Fibroblast of lung (primary cell): ENCODE measurements at regions not wholly inside any gene's neighbourhood (a gene's known extent, or its start where the extent isn't known, plus 50 kb on each side); places are given as distances from the start of the nearest gene placed in this dataset.

Experiments used
- DNase-seq, 2 donors: peaks; one replicate each; pipeline versions ENCODE4 v3.0.0 to v3.0.0-alpha.2; 2010; ENCODE audit warnings: low read depth in 2 of 2
- H2AFZ ChIP-seq: 2 replicates; pipeline ENCODE4 v1.5.1; 2012; ENCODE audit warnings: low read length, control low read depth, inconsistent platforms
- H3K27ac ChIP-seq: 2 replicates; pipeline ENCODE4 v1.5.1; 2011; ENCODE audit warnings: low read length, control low read depth; ENCODE audit not compliant: insufficient read depth
- H3K27me3 ChIP-seq: 2 replicates; pipeline ENCODE4 v1.5.1; 2011; ENCODE audit warnings: mild to moderate bottlenecking, low read length; ENCODE audit not compliant: control insufficient read depth, insufficient read depth
- H3K36me3 ChIP-seq: 2 replicates; pipeline ENCODE4 v1.5.1; 2011; ENCODE audit warnings: low read length; ENCODE audit not compliant: control insufficient read depth, insufficient read depth
- H3K4me1 ChIP-seq: 2 replicates; pipeline ENCODE4 v1.5.1; 2011; ENCODE audit warnings: low read length; ENCODE audit not compliant: control insufficient read depth, insufficient read depth; ENCODE audit errors: extremely low read depth
- H3K4me2 ChIP-seq: 2 replicates; pipeline ENCODE4 v1.5.1; 2011; ENCODE audit warnings: low read length, control low read depth; ENCODE audit not compliant: insufficient read depth; ENCODE audit errors: extremely low read depth
- H3K4me3 ChIP-seq, 4 experiments: fragments of 200-600 bp in 1 of 4; sonication (generic) in 1 of 4; replicated peaks in 1 of 4; 2 replicates each; pipeline ENCODE4 v1.5.1; 2011 to 2016; ENCODE audit warnings: low read length in 4 of 4, low read depth in 3 of 4, mild to moderate bottlenecking in 3 of 4, control low read depth in 2 of 4, inconsistent platforms in 1 of 4, mixed read lengths in 1 of 4; ENCODE audit not compliant: insufficient read depth in 1 of 4; ENCODE audit errors: control extremely low read depth in 1 of 4
- H3K79me2 ChIP-seq: 2 replicates; pipeline ENCODE4 v1.5.1; 2012; ENCODE audit warnings: mild to moderate bottlenecking, low read length, inconsistent platforms; ENCODE audit not compliant: control insufficient read depth, insufficient read depth
- H3K9ac ChIP-seq: 2 replicates; pipeline ENCODE4 v1.5.1; 2011; ENCODE audit warnings: mild to moderate bottlenecking, low read length, control low read depth; ENCODE audit not compliant: insufficient read depth
- H3K9me3 ChIP-seq: 2 replicates; pipeline ENCODE4 v1.5.1; 2012; ENCODE audit warnings: low read depth, low read length; ENCODE audit not compliant: control insufficient read depth, insufficient read depth
- H4K20me1 ChIP-seq: 2 replicates; pipeline ENCODE4 v1.5.1; 2011; ENCODE audit warnings: low read length; ENCODE audit not compliant: control insufficient read depth, insufficient read depth; ENCODE audit errors: extremely low read depth
- EZH2 ChIP-seq: IDR thresholded peaks from 2 replicates; pipeline ENCODE4 v1.5.1; 2012; ENCODE audit warnings: low read length, control low read depth, mild to moderate bottlenecking; ENCODE audit errors: missing control alignments
- TF ChIP-seq, protein P1 (sequence below), 2 donors: IDR thresholded peaks in 1 of 2; conservative IDR thresholded peaks in 1 of 2; 1 replicate in 1 of 2; 2 replicates in 1 of 2; pipeline ENCODE4 v1.5.1; 2011 to 2012; ENCODE audit warnings: low read length in 2 of 2, control low read depth in 1 of 2, inconsistent platforms in 1 of 2, low read depth in 1 of 2, mild to moderate bottlenecking in 1 of 2

DNA sequence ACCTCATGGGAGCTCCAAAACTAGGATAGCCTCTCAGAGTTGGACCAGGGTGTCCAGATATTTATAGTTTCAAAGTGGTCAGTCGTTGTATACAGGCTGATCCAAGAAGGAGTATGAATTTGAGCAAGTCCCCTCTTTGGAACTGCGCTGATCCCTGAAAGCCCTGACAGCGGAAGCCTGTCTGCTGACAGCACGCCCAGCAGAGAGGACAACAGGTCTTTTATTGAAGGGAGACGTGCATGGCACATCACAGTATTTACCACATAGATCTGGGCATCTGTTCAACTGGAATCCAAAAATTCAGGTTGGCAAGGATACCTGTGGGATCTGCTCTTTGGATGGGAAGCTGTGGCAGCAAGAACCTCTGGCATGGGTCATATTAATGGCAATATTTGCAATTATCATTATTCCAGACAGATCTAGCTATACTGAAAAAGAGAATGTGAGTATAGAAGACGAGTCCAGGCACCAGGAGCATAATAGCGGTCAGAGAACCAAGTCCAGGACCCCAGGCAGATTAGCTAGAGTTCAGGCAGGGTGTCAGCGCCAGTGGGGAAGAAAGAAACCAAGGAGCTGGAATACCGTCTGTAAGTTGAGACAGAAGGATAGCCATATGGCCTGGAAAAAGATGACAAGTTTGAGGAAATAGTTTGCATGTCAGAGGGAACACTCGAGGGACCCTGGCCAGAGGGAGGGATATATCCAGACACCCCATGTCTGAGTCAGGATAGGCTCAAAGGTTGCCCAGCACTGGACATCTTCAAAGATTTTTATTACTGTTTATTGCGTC, 260.4 kb upstream of the FANCL start:
- H3K4me1 ChIP-seq = no peaks in the 10 kb centered on the region
- no peak overlapping the region for H3K27ac ChIP-seq
- H3K36me3 ChIP-seq = no peaks in the 10 kb centered on the region
- H3K9me3 ChIP-seq = no peaks in the 10 kb centered on the region
- H3K4me2 ChIP-seq = no peak overlapping the region
- no peak overlapping the region for H2AFZ ChIP-seq
- H4K20me1 ChIP-seq = no peaks in the 10 kb centered on the region
- TF ChIP-seq EZH2 = no peak
- TF ChIP-seq, protein P1, sequence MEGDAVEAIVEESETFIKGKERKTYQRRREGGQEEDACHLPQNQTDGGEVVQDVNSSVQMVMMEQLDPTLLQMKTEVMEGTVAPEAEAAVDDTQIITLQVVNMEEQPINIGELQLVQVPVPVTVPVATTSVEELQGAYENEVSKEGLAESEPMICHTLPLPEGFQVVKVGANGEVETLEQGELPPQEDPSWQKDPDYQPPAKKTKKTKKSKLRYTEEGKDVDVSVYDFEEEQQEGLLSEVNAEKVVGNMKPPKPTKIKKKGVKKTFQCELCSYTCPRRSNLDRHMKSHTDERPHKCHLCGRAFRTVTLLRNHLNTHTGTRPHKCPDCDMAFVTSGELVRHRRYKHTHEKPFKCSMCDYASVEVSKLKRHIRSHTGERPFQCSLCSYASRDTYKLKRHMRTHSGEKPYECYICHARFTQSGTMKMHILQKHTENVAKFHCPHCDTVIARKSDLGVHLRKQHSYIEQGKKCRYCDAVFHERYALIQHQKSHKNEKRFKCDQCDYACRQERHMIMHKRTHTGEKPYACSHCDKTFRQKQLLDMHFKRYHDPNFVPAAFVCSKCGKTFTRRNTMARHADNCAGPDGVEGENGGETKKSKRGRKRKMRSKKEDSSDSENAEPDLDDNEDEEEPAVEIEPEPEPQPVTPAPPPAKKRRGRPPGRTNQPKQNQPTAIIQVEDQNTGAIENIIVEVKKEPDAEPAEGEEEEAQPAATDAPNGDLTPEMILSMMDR (conservative IDR thresholded peaks at IDR 0.05 in 1 of 2, IDR thresholded peaks at IDR 0.05 in 1 of 2; ENCODE audit: low read depth in 1 of 2, low read length in 2 of 2) = no peak
- no peak for DNase-seq
- no peak overlapping the region for H3K4me3 ChIP-seq
- no peaks in the 10 kb centered on the region for H3K79me2 ChIP-seq
- H3K27me3 ChIP-seq = no peaks in the 10 kb centered on the region
- no peak overlapping the region for H3K9ac ChIP-seq

DNA sequence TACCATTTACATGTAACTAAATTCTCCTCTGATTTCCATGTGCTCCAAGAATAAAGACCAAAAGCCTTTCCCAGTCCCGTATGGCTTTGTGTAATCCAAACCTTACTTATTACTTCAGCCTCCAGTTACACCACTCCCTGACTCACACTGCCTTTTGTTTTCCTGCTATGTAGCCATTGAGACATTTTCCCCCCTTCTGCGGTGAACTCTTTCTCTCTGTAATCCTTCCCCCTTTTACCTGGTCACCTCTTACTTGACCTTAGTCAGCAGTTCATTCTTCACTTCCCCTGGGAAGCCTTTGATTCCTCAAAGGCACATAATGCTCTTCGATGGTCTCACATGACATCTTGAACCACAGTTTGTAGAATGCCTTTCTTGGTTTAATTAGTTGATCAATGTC, 256.0 kb upstream of the FANCL start:
- no peak overlapping the region for H3K4me2 ChIP-seq
- no peaks in the 10 kb centered on the region for H3K4me1 ChIP-seq
- peak in 1 of 2 donors; percentile 46 for DNase-seq
- no peak overlapping the region for H3K27ac ChIP-seq
- no peaks in the 10 kb centered on the region for H3K9me3 ChIP-seq
- no peaks in the 10 kb centered on the region for H3K36me3 ChIP-seq
- no peaks in the 10 kb centered on the region for H3K79me2 ChIP-seq
- TF ChIP-seq, protein P1 (conservative IDR thresholded peaks at IDR 0.05 in 1 of 2, IDR thresholded peaks at IDR 0.05 in 1 of 2; ENCODE audit: low read depth in 1 of 2, low read length in 2 of 2) = no peak
- TF ChIP-seq EZH2 = no peak
- no peaks in the 10 kb centered on the region for H3K27me3 ChIP-seq
- H4K20me1 ChIP-seq = no peaks in the 10 kb centered on the region
- H2AFZ ChIP-seq = no peak overlapping the region
- no peak overlapping the region for H3K9ac ChIP-seq
- no peak overlapping the region for H3K4me3 ChIP-seq

DNA sequence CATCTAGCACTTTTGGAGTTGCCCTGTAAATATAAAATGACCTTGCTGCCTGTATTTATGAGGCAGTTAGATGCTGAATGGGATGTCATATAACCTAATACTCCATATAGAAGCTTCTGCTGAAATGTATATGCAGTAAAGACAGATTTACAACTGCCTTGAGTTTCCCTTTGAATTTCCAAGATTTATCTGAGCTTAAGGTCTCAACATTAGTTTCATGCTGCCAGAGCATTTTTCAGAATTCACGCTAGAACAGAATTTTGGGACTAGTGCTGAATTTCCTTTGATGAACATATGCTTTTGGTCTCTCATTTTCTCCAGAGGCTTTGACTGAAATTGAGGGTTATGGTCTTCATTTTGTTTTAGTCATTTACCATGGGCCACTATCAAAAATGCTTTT, 254.7 kb upstream of the FANCL start:
- H2AFZ ChIP-seq = no peak overlapping the region
- no peaks in the 10 kb centered on the region for H4K20me1 ChIP-seq
- H3K79me2 ChIP-seq = no peaks in the 10 kb centered on the region
- H3K4me3 ChIP-seq = no peak overlapping the region
- no peak overlapping the region for H3K4me2 ChIP-seq
- no peak for DNase-seq
- H3K27me3 ChIP-seq = no peaks in the 10 kb centered on the region
- H3K27ac ChIP-seq = no peak overlapping the region
- TF ChIP-seq, protein P1 (conservative IDR thresholded peaks at IDR 0.05 in 1 of 2, IDR thresholded peaks at IDR 0.05 in 1 of 2; ENCODE audit: low read depth in 1 of 2, low read length in 2 of 2) = no peak
- no peak for TF ChIP-seq EZH2
- H3K9ac ChIP-seq = no peak overlapping the region
- no peaks in the 10 kb centered on the region for H3K9me3 ChIP-seq
- no peaks in the 10 kb centered on the region for H3K4me1 ChIP-seq
- H3K36me3 ChIP-seq = no peaks in the 10 kb centered on the region
